ENCODE measurements at regions not wholly inside any gene's neighbourhood (a gene's known extent, or its start where the extent isn't known, plus 50 kb on each side); places are given as distances from the start of the nearest gene placed in this dataset.

DNA sequence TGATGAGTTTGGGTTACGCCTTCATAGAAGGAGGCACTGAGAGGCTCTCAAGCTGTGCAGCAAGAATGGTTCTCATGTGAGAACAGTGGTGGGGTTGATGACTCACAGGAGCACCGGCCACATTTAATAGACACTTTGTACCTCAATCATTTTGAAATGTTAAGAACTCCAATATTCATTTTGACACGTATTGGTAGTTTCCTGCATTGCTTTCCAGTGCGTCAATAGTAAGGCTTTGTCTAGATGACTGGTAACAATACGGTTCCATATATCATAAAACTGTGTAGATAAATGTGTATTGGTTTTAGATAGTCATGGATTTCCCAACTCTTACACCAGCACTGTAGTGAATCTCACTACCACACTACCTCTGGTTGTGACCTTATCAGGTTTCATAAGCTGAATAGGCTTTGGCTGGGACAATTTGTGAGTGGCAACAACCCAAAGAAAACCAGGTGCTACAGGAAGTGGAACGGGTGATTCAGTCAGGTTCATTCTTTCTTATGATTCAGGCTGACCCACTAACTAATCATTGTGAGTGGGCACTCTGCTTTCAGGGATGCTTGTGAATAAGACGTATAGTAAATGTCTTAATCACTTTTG, 362.6 kb downstream of the KLF5 start:
- no peak for TF ChIP-seq SIN3A (IDR thresholded peaks at IDR 0.05; ENCODE audit: borderline replicate concordance, insufficient read depth, low read depth, low read length)
- TF ChIP-seq, protein P1, sequence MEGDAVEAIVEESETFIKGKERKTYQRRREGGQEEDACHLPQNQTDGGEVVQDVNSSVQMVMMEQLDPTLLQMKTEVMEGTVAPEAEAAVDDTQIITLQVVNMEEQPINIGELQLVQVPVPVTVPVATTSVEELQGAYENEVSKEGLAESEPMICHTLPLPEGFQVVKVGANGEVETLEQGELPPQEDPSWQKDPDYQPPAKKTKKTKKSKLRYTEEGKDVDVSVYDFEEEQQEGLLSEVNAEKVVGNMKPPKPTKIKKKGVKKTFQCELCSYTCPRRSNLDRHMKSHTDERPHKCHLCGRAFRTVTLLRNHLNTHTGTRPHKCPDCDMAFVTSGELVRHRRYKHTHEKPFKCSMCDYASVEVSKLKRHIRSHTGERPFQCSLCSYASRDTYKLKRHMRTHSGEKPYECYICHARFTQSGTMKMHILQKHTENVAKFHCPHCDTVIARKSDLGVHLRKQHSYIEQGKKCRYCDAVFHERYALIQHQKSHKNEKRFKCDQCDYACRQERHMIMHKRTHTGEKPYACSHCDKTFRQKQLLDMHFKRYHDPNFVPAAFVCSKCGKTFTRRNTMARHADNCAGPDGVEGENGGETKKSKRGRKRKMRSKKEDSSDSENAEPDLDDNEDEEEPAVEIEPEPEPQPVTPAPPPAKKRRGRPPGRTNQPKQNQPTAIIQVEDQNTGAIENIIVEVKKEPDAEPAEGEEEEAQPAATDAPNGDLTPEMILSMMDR (IDR thresholded peaks at IDR 0.05), result no peak
- TF ChIP-seq, protein P2, sequence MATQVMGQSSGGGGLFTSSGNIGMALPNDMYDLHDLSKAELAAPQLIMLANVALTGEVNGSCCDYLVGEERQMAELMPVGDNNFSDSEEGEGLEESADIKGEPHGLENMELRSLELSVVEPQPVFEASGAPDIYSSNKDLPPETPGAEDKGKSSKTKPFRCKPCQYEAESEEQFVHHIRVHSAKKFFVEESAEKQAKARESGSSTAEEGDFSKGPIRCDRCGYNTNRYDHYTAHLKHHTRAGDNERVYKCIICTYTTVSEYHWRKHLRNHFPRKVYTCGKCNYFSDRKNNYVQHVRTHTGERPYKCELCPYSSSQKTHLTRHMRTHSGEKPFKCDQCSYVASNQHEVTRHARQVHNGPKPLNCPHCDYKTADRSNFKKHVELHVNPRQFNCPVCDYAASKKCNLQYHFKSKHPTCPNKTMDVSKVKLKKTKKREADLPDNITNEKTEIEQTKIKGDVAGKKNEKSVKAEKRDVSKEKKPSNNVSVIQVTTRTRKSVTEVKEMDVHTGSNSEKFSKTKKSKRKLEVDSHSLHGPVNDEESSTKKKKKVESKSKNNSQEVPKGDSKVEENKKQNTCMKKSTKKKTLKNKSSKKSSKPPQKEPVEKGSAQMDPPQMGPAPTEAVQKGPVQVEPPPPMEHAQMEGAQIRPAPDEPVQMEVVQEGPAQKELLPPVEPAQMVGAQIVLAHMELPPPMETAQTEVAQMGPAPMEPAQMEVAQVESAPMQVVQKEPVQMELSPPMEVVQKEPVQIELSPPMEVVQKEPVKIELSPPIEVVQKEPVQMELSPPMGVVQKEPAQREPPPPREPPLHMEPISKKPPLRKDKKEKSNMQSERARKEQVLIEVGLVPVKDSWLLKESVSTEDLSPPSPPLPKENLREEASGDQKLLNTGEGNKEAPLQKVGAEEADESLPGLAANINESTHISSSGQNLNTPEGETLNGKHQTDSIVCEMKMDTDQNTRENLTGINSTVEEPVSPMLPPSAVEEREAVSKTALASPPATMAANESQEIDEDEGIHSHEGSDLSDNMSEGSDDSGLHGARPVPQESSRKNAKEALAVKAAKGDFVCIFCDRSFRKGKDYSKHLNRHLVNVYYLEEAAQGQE (IDR thresholded peaks at IDR 0.05; ENCODE audit: insufficient read depth in 1 of 2, low read depth in 2 of 2, low read length in 1 of 2), result no peak
- TF ChIP-seq TCF7L2 (IDR thresholded peaks at IDR 0.05; ENCODE audit: low read depth, low read length), result no peak
